ENCODE measurements at regions not wholly inside any gene's neighbourhood (a gene's known extent, or its start where the extent isn't known, plus 50 kb on each side); places are given as distances from the start of the nearest gene placed in this dataset.

- TF ChIP-seq CTCF (IDR thresholded peaks at IDR 0.05) (no peak), POLR2A (IDR thresholded peaks at IDR 0.05) (no peak)
Observed at GRCh38 chrX:149372866-149373265, 132.2 kb downstream of the IDS start.
